ENCODE measurements at regions not wholly inside any gene's neighbourhood (a gene's known extent, or its start where the extent isn't known, plus 50 kb on each side); places are given as distances from the start of the nearest gene placed in this dataset.

DNA sequence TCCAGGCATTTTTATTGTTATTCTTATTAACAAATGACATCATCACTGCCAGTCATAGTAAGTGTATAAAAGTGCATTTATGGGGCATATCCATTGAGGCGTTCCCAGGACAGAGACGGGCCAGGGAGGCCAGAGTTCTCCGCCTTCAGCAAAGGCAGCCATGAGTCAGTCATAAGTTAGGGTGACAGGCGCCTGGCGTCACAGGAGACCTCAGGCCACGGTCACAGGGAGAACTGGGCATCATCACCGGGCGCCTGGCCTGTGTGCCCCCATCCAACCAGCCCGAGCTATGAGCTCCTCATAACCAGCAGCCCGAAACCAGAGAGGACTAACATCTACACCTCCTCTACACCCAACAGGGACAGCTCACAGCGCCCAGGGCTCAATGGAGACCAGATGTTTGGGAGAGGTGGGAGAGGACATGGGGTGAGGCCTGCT, 259.2 kb downstream of the DLL1 start:
- no peaks in the 10 kb centered on the region for H3K9me3 ChIP-seq (replicated peaks; ENCODE audit: control insufficient read depth, insufficient read depth, low read length)
- no peak overlapping the region for H3K27ac ChIP-seq (ENCODE audit: insufficient read depth, low read depth, low read length)
- intact Hi-C loops (cut with micrococcal nuclease) (no loop called here), dilution Hi-C loops (cut with MboI; ENCODE audit: extremely low pct_ligation_motif_present, low sequenced_read_pairs) (no loop called here)
- ChIA-PET CTCF (no interaction called here), POLR2A (no interaction called here)
- no peak overlapping the region for H3K4me2 ChIP-seq (ENCODE audit: insufficient read depth, low read length)
- no peaks in the 10 kb centered on the region for H3K79me2 ChIP-seq (ENCODE audit: control insufficient read depth, insufficient read depth, low read length)
- H3K27me3 ChIP-seq (ENCODE audit: control insufficient read depth in 2 of 2, insufficient read depth in 2 of 2, low read length in 2 of 2), result no peaks in the 10 kb centered on the region
- H3K4me3 ChIP-seq (replicated peaks in 1 of 3; ENCODE audit: insufficient read depth in 1 of 3, low read depth in 1 of 3, low read length in 3 of 3), result no peak overlapping the region
- H3K4me1 ChIP-seq (ENCODE audit: control insufficient read depth, extremely low read depth, insufficient read depth, low read length), result no peaks in the 10 kb centered on the region
- no peaks in the 10 kb centered on the region for H4K20me1 ChIP-seq (replicated peaks; ENCODE audit: control insufficient read depth, extremely low read depth, insufficient read depth, low read length)
- FAIRE-seq (no peak), DNase-seq (ENCODE audit: low read depth, low spot score) (no peak)
- BruUV-seq (replicated peaks), result no TSS peak
- H3K36me3 ChIP-seq (ENCODE audit: control insufficient read depth in 2 of 2, extremely low read depth in 1 of 2, insufficient read depth in 2 of 2, low read length in 2 of 2), result no peaks in the 10 kb centered on the region
- H3K9ac ChIP-seq (replicated peaks; ENCODE audit: extremely low read depth, insufficient read depth, low read length), result no peak overlapping the region
- no peak overlapping the region for H2AFZ ChIP-seq (ENCODE audit: low read depth, low read length)
- H3K9me1 ChIP-seq (replicated peaks; ENCODE audit: control insufficient read depth, extremely low read depth, insufficient read depth, low read length), result no peaks in the 10 kb centered on the region
- TF ChIP-seq MAX (IDR thresholded peaks at IDR 0.05; ENCODE audit: insufficient read depth, insufficient read length), result no peak
- TF ChIP-seq FOS (IDR thresholded peaks at IDR 0.05; ENCODE audit: borderline replicate concordance, insufficient read depth, low read length), result no peak
- TF ChIP-seq MYC (IDR thresholded peaks at IDR 0.05; ENCODE audit: low read depth, low read length), result no peak
- TF ChIP-seq JUN (IDR thresholded peaks at IDR 0.05; ENCODE audit: borderline replicate concordance, insufficient read depth, insufficient read length, low read depth), result no peak

DNA sequence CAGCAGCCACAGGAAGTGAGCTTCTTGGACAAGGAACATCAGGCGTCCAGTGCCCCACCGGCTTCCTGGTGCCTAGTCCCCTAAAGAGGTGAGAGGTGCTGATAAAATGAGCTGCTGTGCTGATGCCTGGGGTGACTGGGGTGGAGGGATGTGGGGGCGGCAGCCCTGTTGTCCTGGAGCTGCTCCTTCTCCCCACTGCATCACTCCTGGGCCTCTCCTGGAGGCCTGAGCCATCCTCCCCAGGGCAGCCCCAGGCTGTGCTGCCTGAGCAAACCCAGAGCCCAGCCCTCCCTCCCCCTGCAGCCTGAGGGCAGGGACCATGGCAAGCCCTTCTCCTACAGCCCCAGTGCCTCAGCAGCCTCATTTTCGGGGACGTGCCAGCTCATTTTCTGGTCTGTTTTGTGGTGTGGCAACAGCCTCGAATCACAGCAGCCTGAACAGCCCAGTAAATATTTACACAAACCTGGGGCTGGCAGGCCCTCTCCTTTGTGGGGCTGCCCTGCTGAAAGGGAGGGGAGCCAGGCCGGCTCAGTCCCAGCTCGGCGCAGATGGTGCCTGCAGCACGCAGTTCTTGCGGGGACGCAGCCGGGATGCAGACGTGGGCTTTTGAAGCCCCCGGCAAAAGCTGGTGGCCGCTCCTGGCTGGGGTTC, 259.9 kb downstream of the DLL1 start:
- Histone ChIP-seq H3K4me2 (ENCODE audit: insufficient read depth, low read length) (no peak overlapping the region), H3K9me1 (replicated peaks; ENCODE audit: control insufficient read depth, extremely low read depth, insufficient read depth, low read length) (no peaks in the 10 kb centered on the region), H3K9ac (replicated peaks; ENCODE audit: extremely low read depth, insufficient read depth, low read length) (no peak overlapping the region), H3K36me3 (ENCODE audit: control insufficient read depth in 2 of 2, extremely low read depth in 1 of 2, insufficient read depth in 2 of 2, low read length in 2 of 2) (no peaks in the 10 kb centered on the region), H4K20me1 (replicated peaks; ENCODE audit: control insufficient read depth, extremely low read depth, insufficient read depth, low read length) (no peaks in the 10 kb centered on the region), H3K27ac (ENCODE audit: insufficient read depth, low read depth, low read length) (no peak overlapping the region), H3K4me1 (ENCODE audit: control insufficient read depth, extremely low read depth, insufficient read depth, low read length) (no peaks in the 10 kb centered on the region), H3K4me3 (replicated peaks in 1 of 3; ENCODE audit: insufficient read depth in 1 of 3, low read depth in 1 of 3, low read length in 3 of 3) (no peak overlapping the region), H3K79me2 (ENCODE audit: control insufficient read depth, insufficient read depth, low read length) (no peaks in the 10 kb centered on the region), H3K9me3 (replicated peaks; ENCODE audit: control insufficient read depth, insufficient read depth, low read length) (no peaks in the 10 kb centered on the region), H3K27me3 (ENCODE audit: control insufficient read depth in 2 of 2, insufficient read depth in 2 of 2, low read length in 2 of 2) (no peaks in the 10 kb centered on the region), H2AFZ (ENCODE audit: low read depth, low read length) (no peak overlapping the region)
- BruUV-seq (replicated peaks), result no TSS peak
- FAIRE-seq (no peak), DNase-seq (ENCODE audit: low read depth, low spot score) (no peak)
- POLR2A ChIA-PET, result no interaction called here
- CTCF ChIA-PET, result no interaction called here
- dilution Hi-C loops (cut with MboI; ENCODE audit: extremely low pct_ligation_motif_present, low sequenced_read_pairs), result no loop called here
- TF ChIP-seq POLR2AphosphoS5 (IDR thresholded peaks at IDR 0.05; ENCODE audit: insufficient read depth, low read depth, low read length), result no peak
- no peak for TF ChIP-seq MYC (IDR thresholded peaks at IDR 0.05; ENCODE audit: low read depth, low read length)
- TF ChIP-seq, protein P1, sequence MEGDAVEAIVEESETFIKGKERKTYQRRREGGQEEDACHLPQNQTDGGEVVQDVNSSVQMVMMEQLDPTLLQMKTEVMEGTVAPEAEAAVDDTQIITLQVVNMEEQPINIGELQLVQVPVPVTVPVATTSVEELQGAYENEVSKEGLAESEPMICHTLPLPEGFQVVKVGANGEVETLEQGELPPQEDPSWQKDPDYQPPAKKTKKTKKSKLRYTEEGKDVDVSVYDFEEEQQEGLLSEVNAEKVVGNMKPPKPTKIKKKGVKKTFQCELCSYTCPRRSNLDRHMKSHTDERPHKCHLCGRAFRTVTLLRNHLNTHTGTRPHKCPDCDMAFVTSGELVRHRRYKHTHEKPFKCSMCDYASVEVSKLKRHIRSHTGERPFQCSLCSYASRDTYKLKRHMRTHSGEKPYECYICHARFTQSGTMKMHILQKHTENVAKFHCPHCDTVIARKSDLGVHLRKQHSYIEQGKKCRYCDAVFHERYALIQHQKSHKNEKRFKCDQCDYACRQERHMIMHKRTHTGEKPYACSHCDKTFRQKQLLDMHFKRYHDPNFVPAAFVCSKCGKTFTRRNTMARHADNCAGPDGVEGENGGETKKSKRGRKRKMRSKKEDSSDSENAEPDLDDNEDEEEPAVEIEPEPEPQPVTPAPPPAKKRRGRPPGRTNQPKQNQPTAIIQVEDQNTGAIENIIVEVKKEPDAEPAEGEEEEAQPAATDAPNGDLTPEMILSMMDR (IDR thresholded peaks at IDR 0.05; ENCODE audit: extremely low read depth in 1 of 2, insufficient read depth in 1 of 2, low read depth in 1 of 2, low read length in 2 of 2), result no peak
- TF ChIP-seq JUN (IDR thresholded peaks at IDR 0.05; ENCODE audit: borderline replicate concordance, insufficient read depth, insufficient read length, low read depth), result no peak
- no peak for TF ChIP-seq EZH2 (IDR thresholded peaks at IDR 0.05; ENCODE audit: borderline replicate concordance, low read depth, low read length, severe bottlenecking)
- no peak for TF ChIP-seq GATA2 (IDR thresholded peaks at IDR 0.05; ENCODE audit: insufficient read depth, insufficient read length, low read depth, low read length)
- no peak for TF ChIP-seq POLR2A (IDR thresholded peaks at IDR 0.05; ENCODE audit: low read depth, low read length)
- no peak for TF ChIP-seq FOS (IDR thresholded peaks at IDR 0.05; ENCODE audit: borderline replicate concordance, insufficient read depth, low read length)
- TF ChIP-seq MAX (IDR thresholded peaks at IDR 0.05; ENCODE audit: insufficient read depth, insufficient read length), result no peak
- intact Hi-C loops (cut with micrococcal nuclease), result no loop called here
